Caco-2 (cell line): ENCODE measurements at regions not wholly inside any gene's neighbourhood (a gene's known extent, or its start where the extent isn't known, plus 50 kb on each side); places are given as distances from the start of the nearest gene placed in this dataset.

Experiments used
- BruUV-seq: library from RNA; stranded (reverse); fragments of 400-500 nt; replicated peaks from 2 replicates; lab custom pipeline; 2021; lab: Mats Ljungman, UMichigan
- CTCF ChIA-PET: fragments of 300-600 bp; sonication (Branson Sonifier 250); formaldehyde crosslinking; loops from one replicate; lab custom pipeline; 2022; ENCODE audit warnings: antibody characterized with exemption; lab: Charles Lee
- POLR2A ChIA-PET: fragments of 300-600 bp; sonication (Branson Sonifier 250); formaldehyde crosslinking; loops from one replicate; lab custom pipeline; 2022; ENCODE audit warnings: antibody characterized with exemption; lab: Charles Lee
- DNase-seq, 2 experiments: peaks; one replicate each; pipeline versions ENCODE4 v3.0.0 to v3.0.0-alpha.2; 2020 to 2022
- H3K27me3 ChIP-seq: replicated peaks from 2 replicates; pipeline ENCODE4 v1.6.0; 2011; ENCODE audit warnings: low read length; ENCODE audit not compliant: control insufficient read depth, insufficient read depth
- H3K36me3 ChIP-seq: 2 replicates; pipeline ENCODE4 v1.5.1; 2011; ENCODE audit warnings: low read length; ENCODE audit not compliant: control insufficient read depth, insufficient read depth
- H3K4me1 ChIP-seq: fragments of 250-450 bp; sonication (Bioruptor Pico); 2 replicates; pipeline ENCODE4 v1.5.1; 2020; ENCODE audit warnings: mild to moderate bottlenecking
- H3K4me3 ChIP-seq: 2 replicates; pipeline ENCODE4 v1.5.1; 2011; ENCODE audit warnings: low read depth, mild to moderate bottlenecking, control low read depth, low read length
- H3K9me3 ChIP-seq: fragments of 250-450 bp; sonication (Bioruptor Pico); 2 replicates; pipeline ENCODE4 v1.5.1; 2020; ENCODE audit warnings: mild to moderate bottlenecking, moderate library complexity
- H3K27ac Mint-ChIP-seq: one replicate; pipeline ENCODE4 v1.8.0; 2022; ENCODE audit warnings: mixed read lengths; ENCODE audit not compliant: unreplicated experiment
- H3K27me3 Mint-ChIP-seq: one replicate; pipeline ENCODE4 v1.8.0; 2022; ENCODE audit warnings: mixed read lengths; ENCODE audit not compliant: insufficient read depth, unreplicated experiment
- H3K36me3 Mint-ChIP-seq: one replicate; pipeline ENCODE4 v1.8.0; 2022; ENCODE audit warnings: mild to moderate bottlenecking, mixed read lengths; ENCODE audit not compliant: insufficient read depth, unreplicated experiment
- H3K4me1 Mint-ChIP-seq: one replicate; pipeline ENCODE4 v1.8.0; 2022; ENCODE audit warnings: low read depth, mixed read lengths; ENCODE audit not compliant: unreplicated experiment
- H3K4me3 Mint-ChIP-seq: one replicate; pipeline ENCODE4 v1.8.0; 2022; ENCODE audit warnings: mild to moderate bottlenecking, moderate library complexity, mixed read lengths; ENCODE audit not compliant: unreplicated experiment
- H3K9me3 Mint-ChIP-seq: one replicate; pipeline ENCODE4 v1.8.0; 2022; ENCODE audit warnings: mixed read lengths; ENCODE audit not compliant: unreplicated experiment
- CTCF ChIP-seq, 2 experiments: fragments of 200-600 bp in 1 of 2; IDR thresholded peaks; 1 replicate in 1 of 2; 2 replicates in 1 of 2; pipeline versions ENCODE4 v1.5.1 to v1.8.0; 2011 to 2022; ENCODE audit warnings: antibody characterized with exemption in 1 of 2, control low read depth in 1 of 2, inconsistent platforms in 1 of 2, low read depth in 1 of 2, low read length in 1 of 2, mild to moderate bottlenecking in 1 of 2, moderate library complexity in 1 of 2; ENCODE audit not compliant: insufficient read depth in 1 of 2, severe bottlenecking in 1 of 2, unreplicated experiment in 1 of 2
- intact Hi-C: fragments of 100-400 bp; cut with micrococcal nuclease; formaldehyde crosslinking; loops from one replicate; pipeline ENCODE4 v1.10.0; 2022; ENCODE audit not compliant: unreplicated experiment

GRCh38 chr2:51657849-51658248 lies 625.9 kb upstream of the NRXN1 start:
- TF ChIP-seq CTCF (IDR thresholded peaks at IDR 0.05; ENCODE audit: insufficient read depth in 1 of 2, low read depth in 1 of 2, low read length in 1 of 2, severe bottlenecking in 1 of 2, unreplicated experiment in 1 of 2): no peak
- no TSS peak for BruUV-seq
- Histone ChIP-seq H3K36me3 (no peaks in the 10 kb centered on the region), H3K4me3 (no peak overlapping the region), H3K9me3 (no peaks in the 10 kb centered on the region), H3K27me3 (no peaks in the 10 kb centered on the region), H3K4me1 (no peaks in the 10 kb centered on the region)
- Mint-ChIP-seq H3K4me3 (no peak overlapping the region), H3K4me1 (no peaks in the 10 kb centered on the region), H3K27ac (no peak overlapping the region), H3K36me3 (no peaks in the 10 kb centered on the region), H3K9me3 (no peaks in the 10 kb centered on the region), H3K27me3 (no peaks in the 10 kb centered on the region)
- DNase-seq: no peak
- ChIA-PET POLR2A (no interaction called here), CTCF (no interaction called here)
- intact Hi-C loops: no loop called here

- H3K4me1 Mint-ChIP-seq: no peaks in the 10 kb centered on the region
- no peaks in the 10 kb centered on the region for H3K36me3 Mint-ChIP-seq
- no peaks in the 10 kb centered on the region for H3K36me3 ChIP-seq
- H3K27ac Mint-ChIP-seq: no peak overlapping the region
- no peaks in the 10 kb centered on the region for H3K9me3 ChIP-seq
- H3K27me3 ChIP-seq: no peaks in the 10 kb centered on the region
- no peak for DNase-seq
- BruUV-seq: no TSS peak
- POLR2A ChIA-PET: no interaction called here
- H3K4me1 ChIP-seq: no peaks in the 10 kb centered on the region
- intact Hi-C loops: no loop called here
- no peaks in the 10 kb centered on the region for H3K9me3 Mint-ChIP-seq
- no peak overlapping the region for H3K4me3 Mint-ChIP-seq
- CTCF ChIA-PET: no interaction called here
- TF ChIP-seq CTCF (IDR thresholded peaks at IDR 0.05; ENCODE audit: insufficient read depth in 1 of 2, low read depth in 1 of 2, low read length in 1 of 2, severe bottlenecking in 1 of 2, unreplicated experiment in 1 of 2): no peak
- H3K27me3 Mint-ChIP-seq: peaks cover 2% of the 10 kb centered on the region
- H3K4me3 ChIP-seq: no peak overlapping the region
These were observed 618.8 kb upstream of the NRXN1 start for GRCh38 chr2:51650769-51651168.

GRCh38 chr2:51649366-51649765 lies 617.4 kb upstream of the NRXN1 start:
- H3K36me3 ChIP-seq: no peaks in the 10 kb centered on the region
- no TSS peak for BruUV-seq
- Mint-ChIP-seq H3K4me3 (no peak overlapping the region), H3K36me3 (no peaks in the 10 kb centered on the region), H3K9me3 (no peaks in the 10 kb centered on the region), H3K27ac (no peak overlapping the region), H3K4me1 (no peaks in the 10 kb centered on the region), H3K27me3 (peaks cover 2% of the 10 kb centered on the region)
- TF ChIP-seq CTCF (IDR thresholded peaks at IDR 0.05; ENCODE audit: insufficient read depth in 1 of 2, low read depth in 1 of 2, low read length in 1 of 2, severe bottlenecking in 1 of 2, unreplicated experiment in 1 of 2): no peak
- POLR2A ChIA-PET: no interaction called here
- CTCF ChIA-PET: no interaction called here
- DNase-seq: no peak
- intact Hi-C loops: no loop called here
- no peak overlapping the region for H3K4me3 ChIP-seq
- H3K4me1 ChIP-seq: no peaks in the 10 kb centered on the region
- no peaks in the 10 kb centered on the region for H3K9me3 ChIP-seq
- H3K27me3 ChIP-seq: no peaks in the 10 kb centered on the region
